ENCODE measurements at regions not wholly inside any gene's neighbourhood (a gene's known extent, or its start where the extent isn't known, plus 50 kb on each side); places are given as distances from the start of the nearest gene placed in this dataset.
"Not testable (repeated sequence)": the region's sequence is repeated elsewhere in the genome, so short reads cannot be mapped to it uniquely, and the experiment has no call there.

DNA sequence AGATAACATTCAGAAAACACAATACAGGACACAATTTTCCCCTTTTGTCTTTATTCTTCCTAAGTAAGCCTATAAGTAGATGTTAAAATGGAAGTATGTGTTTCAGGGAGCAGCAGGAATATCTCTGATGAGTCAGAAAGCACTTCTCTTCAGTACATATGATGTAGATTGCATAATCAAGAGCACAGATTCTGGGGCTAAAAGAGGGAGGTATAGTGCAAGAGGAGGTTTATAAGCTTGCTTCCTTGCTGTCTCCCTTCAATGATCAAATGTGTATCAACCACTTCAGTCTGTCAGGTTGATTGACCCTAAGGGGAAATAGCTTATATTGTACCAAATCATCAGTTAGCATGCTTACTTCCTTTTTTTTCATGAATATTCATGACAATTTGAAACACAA lies 822.8 kb downstream of the BRINP3 start:
- no peak for DNase-seq

DNA sequence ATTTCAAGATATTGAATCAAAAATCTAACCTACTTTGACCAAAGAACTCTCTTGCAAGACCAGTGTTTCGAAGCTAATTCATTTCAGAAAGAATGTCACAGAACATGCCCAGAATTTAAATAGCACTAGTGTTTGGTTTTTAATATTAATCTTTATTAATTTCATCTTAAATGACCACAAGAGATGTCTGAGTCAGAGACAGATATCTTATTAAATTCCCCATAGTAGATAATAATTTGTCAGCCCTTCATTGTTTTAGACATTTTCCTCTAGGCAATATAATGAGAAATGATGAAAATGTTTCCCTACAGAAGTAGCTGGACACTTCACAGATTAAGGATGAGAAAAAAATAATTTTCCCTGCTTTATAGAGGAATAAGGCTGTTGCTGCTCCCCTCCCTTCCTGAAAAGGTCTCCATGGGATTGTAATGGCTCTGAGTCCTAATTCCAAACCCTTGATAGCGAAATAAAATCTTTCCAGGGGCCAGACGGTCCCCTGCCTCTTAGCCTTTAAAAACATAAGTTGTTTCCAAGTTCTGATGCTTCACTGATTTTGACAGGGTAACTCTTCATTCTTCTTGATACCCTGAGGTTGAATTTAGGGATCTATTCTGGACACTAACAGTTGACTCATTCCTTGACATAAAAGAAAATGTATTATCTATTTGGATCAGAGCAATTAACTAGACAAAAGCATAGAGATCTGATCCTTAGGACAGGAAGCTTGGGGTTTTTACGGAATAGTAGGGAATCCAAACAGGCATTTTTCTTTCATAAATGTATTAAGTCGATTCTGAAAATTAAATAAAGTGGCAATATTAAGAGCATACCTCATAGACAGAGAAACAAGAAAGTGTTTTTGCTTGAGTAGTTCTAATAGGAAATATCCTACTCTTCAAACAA lies 820.8 kb downstream of the BRINP3 start:
- no peak for DNase-seq

DNA sequence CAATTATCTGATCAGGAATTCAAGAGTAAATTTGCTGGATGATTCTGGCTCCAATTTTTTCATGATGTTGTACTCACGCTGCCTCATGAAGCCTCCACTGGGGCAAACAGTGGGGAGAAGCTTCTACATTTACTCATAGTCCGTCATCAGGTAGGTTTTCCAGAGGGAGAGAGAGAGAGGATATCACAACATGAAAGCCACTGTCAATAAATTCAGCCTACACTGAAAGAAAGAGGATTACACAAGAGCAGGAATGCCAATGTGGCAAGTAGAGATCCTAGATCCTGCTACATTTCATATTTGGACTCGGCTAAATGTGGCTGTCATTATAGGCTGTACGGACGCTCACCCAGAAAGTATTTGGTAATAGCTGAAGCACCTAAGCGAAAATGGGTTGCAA lies 819.9 kb downstream of the BRINP3 start:
- DNase-seq: no peak

DNA sequence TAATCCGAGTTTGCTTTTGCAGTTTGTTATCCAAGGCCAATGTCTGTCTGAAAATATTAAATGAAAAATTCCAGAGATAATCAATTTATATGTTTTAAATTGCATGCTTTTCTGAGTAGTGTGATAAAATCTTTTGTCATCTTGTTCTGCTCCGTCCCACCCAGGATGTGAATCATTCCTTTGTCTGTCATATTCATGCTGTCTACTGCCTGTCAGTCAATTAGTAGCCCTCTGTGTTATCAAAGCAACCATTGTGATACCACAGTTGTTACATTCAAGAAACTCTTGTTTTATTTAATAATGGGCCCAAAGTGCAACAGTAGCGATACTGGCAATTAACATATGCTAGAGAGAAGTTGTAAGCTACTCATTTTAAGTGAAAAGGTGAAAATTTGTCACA lies 819.3 kb downstream of the BRINP3 start:
- no peak for DNase-seq

DNA sequence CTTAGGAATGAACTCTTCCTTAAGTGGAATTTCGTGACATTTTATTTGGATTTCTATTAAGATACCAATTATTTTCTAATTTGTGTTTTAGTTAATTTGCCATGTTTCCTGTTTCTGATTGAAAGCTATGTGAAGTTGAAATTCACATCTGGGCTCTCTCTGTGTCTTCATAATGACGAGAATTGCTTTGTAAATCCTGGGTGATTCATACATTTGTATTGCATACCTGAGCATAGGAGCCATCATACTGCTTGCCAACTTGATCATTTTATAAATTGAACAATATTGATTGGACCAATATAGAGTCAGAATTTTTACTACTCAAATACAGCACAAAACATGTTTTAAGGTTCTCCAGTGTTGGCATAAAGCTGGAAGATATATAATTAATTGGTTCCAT lies 817.9 kb downstream of the BRINP3 start:
- no peak for DNase-seq

DNA sequence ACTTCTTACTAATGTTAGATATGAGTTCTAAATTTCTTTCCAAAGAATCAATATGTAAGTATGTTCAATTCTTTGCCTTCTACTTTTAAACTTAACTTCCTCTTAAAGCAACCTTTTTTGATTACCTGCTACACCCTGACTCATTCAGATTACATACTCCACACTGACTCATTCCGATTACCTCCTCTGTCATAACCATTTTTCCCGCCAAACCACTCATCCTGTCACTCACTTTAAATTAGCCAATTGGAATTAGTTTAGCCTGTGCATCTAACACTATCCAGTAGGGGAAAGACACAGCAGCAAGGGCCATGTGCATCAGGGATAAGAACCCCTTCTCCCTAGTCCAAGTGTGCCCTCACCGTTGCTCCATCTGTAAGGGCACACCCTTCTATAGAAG lies 815.5 kb downstream of the BRINP3 start:
- DNase-seq: no peak

DNA sequence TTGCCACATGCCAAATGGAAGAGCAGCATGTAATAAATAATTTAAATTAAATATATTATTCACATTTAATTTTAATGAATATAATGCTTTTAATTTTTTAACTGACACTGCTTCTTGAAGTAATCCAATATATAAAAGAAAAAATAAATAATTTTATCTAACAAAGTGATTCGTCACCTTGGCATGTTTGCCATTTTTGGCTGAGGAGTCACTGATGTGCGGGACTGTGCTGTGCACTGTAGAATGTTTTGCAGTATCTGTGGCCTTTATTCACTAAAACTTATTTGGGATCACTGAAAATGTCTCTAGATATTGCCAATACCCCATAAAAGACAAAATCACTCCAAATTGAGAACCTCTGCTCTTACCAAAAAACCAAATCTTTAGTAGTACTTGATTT lies 807.8 kb downstream of the BRINP3 start:
- no peak for DNase-seq

DNA sequence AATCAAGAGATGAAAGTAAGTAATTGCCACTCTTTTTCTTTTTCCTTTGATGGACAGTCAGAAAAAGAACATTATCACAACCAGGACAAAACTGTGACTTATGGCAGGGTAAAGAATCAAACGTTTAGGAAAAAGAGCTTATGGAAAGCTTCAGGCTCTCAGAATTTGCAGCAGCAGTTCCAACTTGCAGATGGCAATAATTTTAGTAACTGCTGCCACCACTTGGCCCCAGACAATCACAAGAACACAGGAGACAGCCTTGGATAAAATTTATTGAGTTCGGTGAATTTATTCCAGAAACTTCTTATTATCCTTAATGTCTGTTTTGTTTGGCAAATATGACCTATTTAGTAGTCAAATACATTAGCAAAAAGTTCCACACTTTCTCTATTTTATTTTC lies 804.4 kb downstream of the BRINP3 start:
- DNase-seq: no peak

DNA sequence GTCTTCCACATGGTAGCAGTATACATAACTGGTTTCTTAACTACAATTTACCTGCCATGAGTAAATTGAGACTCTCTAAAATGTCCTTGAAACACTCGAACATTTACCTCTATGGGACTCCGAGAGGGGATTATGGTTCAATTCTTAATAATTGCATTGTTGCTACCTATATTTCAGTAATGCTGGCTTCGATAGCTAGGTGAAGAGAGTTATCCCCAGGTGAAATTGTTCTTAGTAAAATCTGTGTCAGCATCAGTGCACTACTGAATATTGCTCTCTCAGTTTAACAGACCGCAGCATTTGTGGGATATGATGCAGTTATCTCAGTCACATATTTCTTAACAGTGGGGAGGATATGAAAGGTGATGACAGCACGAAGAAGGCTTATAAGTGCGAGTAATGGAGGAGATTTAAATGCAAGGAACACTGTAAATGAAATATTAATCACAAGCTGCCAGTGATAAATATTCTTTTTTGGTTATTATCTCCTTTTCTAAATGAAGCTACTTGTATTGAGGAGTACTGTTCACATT lies 801.9 kb downstream of the BRINP3 start:
- DNase-seq: no peak

DNA sequence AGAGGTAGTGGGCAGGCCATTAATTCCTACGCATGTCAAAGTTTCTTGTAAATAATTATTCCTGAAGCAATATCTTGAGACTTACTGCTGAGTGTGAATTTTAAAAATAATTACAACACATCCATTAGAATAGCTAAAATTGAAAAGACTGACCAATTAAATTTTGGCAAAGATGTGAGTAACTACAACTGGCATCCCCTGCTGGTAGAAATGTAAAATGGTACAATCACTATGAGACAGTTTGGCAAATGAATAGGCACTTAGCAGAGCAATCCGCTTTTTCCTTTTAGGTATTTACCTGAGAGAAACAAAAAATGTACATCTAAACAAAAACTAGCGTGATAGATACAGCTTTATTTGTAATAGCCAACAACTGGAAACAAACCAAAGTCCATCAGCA lies 798.9 kb downstream of the BRINP3 start:
- DNase-seq: no peak

DNA sequence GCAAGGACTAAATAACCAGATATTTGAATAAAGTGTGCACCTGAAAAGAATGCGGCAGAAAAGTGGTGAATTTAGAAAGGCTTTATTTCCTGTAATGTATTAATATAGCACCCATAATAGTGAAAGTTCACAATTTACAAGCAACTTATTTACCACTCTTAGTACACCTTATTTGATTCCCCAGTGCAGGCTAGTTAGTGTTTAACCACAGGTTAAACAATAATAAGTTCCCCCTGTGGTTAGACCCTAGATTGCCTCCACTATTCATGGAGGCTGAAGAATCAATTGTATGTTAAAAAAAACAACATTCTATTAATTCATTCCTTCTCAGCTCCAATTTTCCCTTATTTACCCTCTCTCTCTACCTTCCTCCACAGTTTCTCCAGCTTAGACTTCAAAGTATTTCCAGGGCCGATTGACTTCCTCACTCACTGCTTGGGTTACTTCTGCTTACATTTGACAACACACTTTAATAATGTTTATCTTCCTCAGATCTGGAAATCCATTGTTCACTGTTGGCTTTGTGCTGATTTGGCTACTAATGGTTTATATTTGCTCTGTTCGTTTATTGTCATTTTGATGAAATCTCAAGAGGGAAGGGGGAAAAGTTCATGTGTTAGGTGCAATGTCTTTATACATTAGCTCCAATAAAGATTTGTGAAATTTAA lies 796.3 kb downstream of the BRINP3 start:
- DNase-seq: no peak

DNA sequence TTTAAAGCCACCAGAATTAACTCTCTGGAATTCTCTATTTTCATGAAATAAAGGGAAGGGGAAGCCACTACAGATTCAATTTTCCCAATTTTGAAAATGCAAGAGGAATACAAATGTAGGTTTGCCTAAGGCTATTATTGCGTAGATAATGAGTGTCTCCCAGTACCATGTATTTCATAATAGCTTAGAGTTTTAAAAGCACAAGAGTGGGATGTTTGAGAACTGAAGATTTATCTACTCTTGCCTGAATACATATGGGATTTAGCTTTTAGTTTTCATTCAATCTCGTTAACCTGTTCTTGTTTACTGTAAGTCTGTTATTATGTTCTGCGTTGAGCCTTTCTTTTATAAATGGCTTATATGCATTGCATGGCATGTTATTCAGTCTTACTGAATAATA lies 795.1 kb downstream of the BRINP3 start:
- DNase-seq: no peak

DNA sequence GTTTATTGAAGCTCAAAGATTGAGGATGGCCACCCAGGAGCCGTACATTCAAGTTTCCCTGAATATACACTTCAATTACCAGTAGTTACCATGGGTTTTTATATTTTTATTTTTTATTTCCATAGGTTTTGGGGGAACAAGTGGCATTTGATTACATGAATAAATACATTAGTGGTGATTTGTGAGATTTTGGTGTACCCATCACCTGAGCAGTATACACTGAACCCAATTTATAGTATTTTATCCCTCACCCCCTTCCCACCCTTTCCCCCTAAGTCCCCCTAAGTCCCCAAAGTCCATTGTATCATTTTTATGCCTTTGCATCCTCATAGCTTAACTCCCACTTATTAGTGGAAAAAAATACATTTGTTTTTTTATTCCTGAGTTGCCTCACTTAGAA lies 791.4 kb downstream of the BRINP3 start:
- no peak for DNase-seq

DNA sequence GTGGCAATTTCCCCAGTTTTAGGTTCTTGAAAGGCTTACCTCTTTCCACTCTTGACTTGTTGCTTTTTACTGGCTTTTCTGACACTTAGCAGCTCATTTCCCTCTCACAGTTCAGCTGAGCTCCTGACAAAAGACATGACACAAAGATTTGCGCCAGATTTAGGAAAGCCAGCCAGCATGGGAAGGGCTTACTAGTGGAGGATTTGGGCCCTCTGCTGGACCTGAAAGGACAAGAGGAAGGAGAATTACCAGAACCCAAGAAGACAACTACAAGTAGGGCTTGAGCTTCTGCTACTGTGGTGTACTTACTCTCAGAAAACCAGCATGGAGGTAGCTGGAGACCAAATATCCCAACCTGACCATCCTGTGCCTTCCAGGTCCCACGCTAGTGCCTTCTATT lies 784.5 kb downstream of the BRINP3 start:
- DNase-seq: no peak

DNA sequence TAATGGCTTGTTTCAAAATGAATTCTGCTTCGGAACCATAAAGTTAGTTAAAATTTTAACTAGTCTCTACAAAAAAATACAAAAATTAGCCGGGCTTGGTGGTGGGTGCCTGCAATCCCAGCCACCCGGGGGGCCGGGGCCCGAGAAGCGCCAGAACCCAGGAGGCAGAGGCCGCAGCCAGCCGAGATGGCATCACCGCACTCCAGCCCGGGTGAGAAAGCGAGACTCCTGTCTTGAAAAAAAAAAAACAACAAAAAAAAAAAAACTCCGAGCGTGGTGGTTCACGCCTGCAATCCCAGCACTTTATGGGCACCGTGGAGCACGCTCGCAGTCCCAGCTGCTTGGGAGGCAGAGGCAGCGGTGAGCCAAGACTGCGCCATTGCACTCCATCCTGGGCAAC lies 781.4 kb downstream of the BRINP3 start:
- DNase-seq: no peak

DNA sequence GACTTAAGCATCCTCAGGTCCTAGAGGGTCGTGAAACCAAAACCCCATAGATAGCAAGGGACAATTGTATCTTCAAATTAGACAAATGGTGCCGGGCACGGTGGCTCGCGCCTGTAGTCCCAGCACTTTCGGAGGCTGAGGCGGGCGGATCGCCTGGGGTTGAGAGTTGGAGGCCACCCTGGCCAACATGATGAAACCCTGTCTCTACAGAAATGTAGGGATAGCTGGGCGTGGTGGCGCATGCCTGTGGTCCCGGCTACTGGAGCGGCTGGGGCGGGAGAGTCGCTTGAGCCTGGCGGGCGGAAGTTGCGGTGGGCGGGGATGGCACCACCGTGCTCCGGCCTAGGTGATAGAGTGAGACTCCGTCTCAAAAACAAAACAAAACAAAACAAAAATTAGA lies 780.6 kb downstream of the BRINP3 start:
- DNase-seq: no peak

DNA sequence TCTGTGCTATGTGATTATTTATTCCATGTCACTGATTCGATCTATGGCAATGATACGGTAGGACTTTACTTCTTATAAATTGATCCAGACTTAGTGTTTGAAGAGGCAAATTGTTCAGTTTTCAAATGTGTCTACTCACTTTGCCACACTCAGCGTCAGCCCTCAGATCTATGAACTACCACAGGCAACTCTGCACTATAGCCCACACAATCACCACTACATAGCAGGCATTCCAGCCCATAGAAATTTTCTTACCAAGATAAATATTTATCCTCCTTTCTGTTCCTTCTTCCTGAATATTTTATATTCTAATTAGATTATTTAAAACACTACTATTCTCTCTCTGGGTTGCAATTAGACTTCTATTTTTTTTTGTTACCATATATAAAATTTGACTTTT lies 776.1 kb downstream of the BRINP3 start:
- DNase-seq: no peak

DNA sequence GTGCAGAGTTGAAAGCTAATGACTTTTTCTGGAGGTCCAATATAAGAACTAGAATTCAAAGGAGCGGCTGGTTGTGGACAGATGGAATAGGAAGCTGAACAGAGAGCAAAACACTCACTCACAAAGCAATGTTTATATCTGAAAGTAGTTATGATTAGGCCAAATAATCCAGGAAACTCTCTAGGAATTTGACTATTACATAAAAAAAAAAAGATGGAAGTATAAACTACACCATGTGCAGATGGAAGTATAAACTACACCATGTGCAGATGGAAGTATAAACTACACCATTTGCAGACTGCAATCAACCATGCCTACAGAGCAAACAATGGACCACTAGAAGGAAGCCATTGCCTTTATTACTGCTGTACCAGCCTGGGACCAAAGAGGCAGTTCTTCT lies 771.1 kb downstream of the BRINP3 start:
- no peak for DNase-seq

DNA sequence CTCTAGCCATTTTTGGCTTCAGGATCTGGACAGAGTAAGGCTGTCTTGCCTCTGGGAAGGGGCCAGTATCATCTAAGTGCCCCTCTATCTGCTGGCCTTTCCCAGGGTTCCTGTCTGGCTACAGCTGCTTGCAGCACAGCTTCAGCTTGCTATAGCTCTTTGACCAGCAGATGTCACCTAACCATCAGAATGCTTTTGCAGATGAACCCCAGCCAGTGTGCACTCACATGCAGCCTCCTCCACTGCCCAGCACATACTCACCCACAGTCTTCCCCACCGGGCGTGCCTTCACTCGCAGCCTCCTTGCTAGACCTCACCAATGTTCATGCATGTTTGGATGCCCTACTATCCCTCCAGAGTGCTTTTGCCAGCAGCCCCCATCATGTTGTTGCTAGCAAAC lies 769.0 kb downstream of the BRINP3 start:
- DNase-seq: no peak

DNA sequence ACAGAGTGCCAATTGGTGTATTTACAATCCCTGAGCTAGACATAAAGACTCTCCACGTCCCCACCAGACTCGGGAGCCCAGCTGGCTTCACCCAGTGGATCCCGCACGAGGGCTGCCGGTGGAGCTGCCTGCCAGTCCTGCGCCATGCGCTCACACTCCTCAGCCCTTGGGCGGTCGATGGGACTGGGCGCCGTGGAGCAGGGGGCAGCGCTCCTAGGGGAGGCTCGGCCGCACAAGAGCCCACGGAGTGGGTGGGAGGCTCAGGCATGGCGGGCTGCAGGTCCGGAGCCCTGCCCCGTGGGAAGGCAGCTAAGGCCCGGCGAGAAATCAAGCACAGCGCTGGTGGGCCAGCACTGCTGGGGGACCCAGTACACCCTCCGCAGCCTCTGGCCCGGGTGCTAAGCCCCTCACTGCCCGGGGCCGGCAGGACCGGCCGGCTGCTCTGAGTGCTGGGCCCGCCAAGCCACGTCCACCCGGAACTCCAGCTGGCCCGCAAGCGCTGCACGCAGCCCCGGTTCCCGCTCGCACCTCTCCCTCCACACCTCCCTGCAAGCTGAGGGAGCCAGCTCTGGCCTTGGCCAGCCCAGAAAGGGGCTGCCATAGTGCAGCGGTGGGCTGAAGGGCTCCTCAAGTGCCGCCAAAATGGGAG lies 759.4 kb downstream of the BRINP3 start:
- DNase-seq: not testable (repeated sequence)

DNA sequence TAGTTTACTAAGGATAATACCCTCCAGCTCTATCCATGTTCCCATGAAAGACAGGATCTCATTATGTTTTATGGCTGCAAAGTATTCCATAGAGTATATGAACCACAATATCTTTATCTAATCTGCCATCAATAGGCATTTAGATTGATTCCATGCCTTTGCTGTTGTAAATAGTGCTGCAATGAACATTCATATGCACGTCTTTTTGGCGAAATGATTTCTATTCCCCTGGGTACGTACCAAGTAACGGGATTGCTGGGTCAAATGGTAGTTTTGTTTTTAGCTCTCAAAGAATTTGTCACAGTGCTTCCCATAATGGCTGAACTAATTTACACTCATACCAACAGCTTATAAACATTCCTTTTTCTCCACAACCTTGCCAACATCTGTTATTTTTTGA lies 750.9 kb downstream of the BRINP3 start:
- no peak for DNase-seq

DNA sequence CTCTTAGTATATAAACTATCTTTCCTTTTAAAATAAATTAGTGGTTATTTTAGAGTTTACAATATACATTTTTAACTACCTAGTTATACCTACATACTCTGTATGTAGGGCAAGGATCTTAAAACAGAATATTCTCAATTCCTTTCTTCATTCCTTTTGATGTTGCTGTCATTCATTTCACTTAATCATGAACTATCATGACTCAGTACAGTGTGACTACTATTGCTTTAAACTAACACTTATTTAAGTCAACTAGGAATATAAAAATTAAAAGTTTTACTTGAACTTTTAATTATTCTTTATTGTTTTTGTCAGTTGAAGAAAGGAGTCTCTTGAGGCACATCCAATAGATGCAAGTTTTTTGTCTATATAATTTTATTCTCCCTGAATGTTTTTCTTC lies 726.4 kb downstream of the BRINP3 start:
- no peak for DNase-seq

DNA sequence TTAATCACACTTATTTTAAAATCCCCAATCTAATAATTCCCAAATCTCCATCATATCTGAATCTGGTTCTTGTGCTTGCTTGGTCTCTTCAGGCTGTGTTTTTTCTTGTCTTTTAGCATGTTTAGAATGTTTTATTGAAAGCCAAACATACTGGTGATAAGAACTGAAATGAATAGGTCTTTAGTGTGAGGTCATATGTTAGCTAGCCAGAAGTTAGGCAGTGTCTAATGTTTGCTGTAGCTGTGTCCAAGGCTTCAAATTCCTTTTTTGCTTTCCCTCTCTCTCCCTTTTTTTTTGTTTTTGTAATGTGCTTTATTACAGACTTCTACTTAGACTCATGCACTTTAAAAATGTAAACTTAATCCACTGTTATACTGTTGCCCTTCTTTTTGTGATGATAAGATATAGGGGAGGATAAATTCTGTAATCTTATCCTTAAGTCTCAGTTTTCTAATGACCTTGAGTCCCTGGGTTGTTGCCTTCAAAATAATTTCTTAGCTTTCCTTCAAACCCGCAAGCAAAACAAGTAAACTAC lies 725.1 kb downstream of the BRINP3 start:
- DNase-seq: no peak

DNA sequence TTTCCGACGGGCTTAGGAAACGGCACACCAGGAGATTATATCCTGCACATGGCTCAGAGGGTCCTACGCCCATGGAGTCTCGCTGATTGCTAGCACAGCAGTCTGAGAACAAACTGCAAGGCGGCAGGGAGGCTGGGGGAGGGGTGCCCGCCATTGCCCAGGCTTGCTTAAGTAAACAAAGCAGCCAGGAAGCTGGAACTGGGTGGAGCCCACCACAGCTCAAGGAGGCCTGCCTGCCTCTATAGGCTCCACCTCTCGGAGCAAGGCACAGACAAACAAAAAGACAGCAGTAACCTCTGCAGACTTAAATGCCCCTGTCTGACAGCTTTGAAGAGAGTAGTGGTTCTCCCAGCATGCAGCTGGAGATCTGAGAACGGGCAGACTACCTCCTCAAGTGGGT lies 722.6 kb downstream of the BRINP3 start:
- not testable (repeated sequence) for DNase-seq
